ENCODE measurements at regions not wholly inside any gene's neighbourhood (a gene's known extent, or its start where the extent isn't known, plus 50 kb on each side); places are given as distances from the start of the nearest gene placed in this dataset.

DNA sequence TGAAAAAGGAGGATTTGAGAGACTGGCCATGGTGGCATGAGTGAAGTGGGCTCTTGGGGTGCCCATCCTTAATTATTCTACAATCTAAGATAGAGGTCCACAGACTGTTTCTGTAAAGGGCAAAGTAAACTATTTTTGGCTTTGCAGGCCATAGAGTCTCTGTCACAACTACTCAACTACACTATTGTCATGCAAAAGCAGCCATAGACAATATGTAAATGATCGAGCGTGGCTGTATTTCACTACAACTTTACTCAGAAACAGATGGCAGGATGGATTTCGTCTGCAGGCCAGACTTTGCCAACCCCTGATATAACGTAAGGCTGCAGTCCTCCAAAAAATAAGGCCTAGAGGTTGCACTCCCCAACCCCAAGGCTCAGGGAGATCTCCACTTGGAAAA is 58.2 kb upstream of the NAA20 start:
- no peak for DNase-seq

DNA sequence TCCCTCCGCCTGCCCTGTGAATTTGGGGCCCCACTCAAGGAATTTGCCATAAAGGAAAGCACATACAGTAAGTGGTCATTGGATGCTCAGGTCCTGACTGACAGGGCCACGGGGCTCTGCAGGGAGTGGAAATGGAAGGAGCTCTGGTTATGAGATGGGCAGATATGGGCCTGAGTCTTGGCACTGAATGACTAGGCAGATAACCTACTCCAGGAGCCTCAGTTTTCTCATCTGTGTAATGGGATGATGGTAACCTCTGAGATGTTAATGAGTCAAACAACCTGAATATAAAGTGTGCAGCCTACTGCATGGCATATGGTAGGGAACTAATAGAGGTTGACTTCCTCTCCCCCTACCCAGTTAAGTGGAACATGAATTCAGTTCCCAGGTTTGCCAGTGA is 56.4 kb upstream of the NAA20 start:
- DNase-seq = no peak

DNA sequence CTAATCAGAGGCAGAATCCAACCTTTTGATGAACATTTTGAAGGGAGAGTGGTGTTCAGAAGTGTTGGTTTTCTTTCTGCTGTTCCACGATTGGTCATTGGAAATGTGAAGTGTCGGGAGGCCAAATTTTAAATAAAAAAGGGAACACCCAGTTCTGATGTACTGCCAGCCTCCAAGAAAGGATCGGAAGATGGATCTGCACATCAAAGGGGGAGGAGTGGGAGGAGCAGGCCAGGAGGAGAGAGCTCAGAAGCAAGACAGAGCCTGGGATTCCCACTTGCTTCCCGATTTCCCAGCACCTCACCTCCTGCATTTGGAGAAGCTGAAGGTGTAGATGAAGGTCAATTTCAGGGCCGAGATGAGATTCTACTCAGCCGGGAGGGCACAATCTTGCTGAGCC is 55.9 kb upstream of the NAA20 start:
- DNase-seq = no peak

DNA sequence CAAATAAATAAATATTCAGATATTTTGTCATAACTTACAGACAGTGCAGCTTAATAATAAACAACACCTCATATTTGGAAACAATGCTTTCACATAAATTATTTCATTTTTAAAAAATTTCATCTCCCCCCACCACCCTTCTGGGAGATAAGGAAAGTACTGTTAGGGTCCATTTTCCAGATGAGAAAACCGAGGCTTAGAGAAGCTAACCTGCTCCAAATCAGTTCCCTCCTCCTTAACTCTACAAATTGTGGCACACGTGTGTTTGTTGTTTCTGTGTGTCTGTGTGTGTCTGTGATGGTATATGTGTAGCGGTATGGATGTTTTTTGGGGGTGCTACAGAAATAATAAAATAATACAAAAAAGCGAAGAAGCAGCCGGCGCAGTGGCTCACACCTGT is 54.2 kb upstream of the NAA20 start:
- DNase-seq = no peak

DNA sequence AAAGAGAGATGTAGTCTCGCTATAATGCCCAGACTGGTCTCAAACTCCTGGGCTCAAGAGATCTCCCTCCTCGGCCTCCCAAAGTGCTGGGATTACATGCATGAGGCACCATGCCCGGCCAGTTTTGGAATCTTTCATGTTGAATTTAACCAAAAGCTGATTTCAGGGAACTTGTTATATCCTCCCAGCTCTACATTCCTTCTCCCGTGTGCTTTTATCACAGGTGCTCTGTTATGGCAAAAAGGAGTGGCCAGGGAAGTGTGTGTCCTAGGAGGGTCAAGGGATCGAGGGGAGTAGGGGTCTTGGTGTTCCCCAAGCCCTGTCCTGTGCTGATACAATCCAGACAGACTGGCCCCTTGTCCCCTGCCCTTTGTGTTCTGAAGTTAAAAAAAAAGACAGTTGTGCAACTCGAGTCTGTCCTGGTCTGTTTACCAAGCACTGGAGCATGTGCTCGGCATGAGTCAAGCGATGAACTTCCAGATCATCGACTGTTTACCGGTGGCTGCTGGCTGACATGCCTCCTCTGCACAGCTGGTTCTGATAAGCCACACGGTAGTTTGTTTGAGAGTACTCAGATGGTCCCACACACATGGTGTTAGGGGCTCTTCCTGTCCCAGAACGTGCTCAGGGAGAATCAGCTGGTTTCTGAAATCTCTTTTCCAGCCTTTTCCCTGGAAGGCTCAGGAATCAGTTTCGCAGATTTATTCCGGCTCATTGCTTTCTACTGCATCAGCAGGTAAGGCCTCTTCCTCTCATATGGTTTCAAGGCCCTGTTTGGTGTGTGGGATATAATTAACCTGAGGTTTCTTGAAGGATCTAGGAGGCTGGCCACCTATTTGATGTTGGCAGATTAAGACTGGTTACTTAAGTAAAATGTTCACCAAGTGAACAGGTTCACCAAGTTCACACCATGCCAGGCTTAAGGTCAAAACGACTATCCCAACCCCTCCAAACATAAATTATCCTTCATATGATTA is 52.6 kb upstream of the NAA20 start:
- DNase-seq = no peak

DNA sequence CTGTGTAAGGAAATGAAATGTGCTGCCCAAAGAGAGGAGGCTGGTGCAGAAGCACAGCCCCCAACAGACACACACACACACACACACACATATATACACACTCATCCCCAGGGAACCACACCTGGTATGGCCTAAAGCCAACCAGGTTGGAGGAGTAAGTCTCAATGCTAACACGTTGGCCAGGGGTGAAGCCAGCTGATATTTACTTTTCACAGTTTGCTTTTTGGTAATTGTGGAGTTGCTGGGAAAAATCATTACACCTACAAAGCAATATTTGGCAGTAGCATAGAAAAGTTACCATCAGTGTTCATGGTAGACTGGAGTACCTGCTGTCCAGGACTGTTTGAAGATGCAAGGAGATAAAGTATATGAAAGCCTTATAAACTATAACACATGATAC is 50.3 kb upstream of the NAA20 start:
- DNase-seq = no peak
